Suprapubic skin (tissue), 4 donors: ENCODE measurements at regions not wholly inside any gene's neighbourhood (a gene's known extent, or its start where the extent isn't known, plus 50 kb on each side); places are given as distances from the start of the nearest gene placed in this dataset.

Experiments
- DNase-seq, 2 donors: peaks; one replicate each; pipeline ENCODE4 v3.0.0-alpha.2; 2019; ENCODE audit warnings: low spot score in 2 of 2
- H3K27ac ChIP-seq: fragments of 200-600 bp; sonication (generic); one replicate; pipeline ENCODE4 v1.5.1; 2019
- H3K27me3 ChIP-seq: fragments of 200-600 bp; sonication (generic); one replicate; pipeline ENCODE4 v1.5.1; 2019
- H3K36me3 ChIP-seq: fragments of 200-600 bp; sonication (generic); one replicate; pipeline ENCODE4 v1.5.1; 2019
- H3K4me1 ChIP-seq: fragments of 200-600 bp; sonication (generic); one replicate; pipeline ENCODE4 v1.5.1; 2019
- H3K4me3 ChIP-seq: fragments of 200-600 bp; sonication (generic); one replicate; pipeline ENCODE4 v1.5.1; 2019; ENCODE audit warnings: mild to moderate bottlenecking
- H3K9me3 ChIP-seq: fragments of 200-600 bp; sonication (generic); one replicate; pipeline ENCODE4 v1.5.1; 2019
- EP300 ChIP-seq: sonication (generic); formaldehyde crosslinking; IDR thresholded peaks from one replicate; pipeline ENCODE4 v1.6.1; 2017; ENCODE audit warnings: antibody characterized with exemption
- POLR2A ChIP-seq, 2 donors: fragments of 450-650 bp; IDR thresholded peaks; one replicate each; pipeline ENCODE4 v1.6.1; 2017; ENCODE audit warnings: antibody characterized with exemption in 2 of 2, mild to moderate bottlenecking in 2 of 2, moderate library complexity in 2 of 2
- POLR2AphosphoS5 ChIP-seq, 3 donors: sonication (generic); formaldehyde crosslinking; IDR thresholded peaks; one replicate each; pipeline ENCODE4 v1.6.1; 2017; ENCODE audit warnings: antibody characterized with exemption in 3 of 3
- WGBS: methylation state at CpG from one replicate; pipeline ENCODE4 v1.1.5; 2018; 5-methylcytosine and 5-hydroxymethylcytosine counted together
- TF ChIP-seq, protein P1 (sequence below), 2 donors: fragments of 200-600 bp in 1 of 2; fragments of 450-650 bp in 1 of 2; sonication (generic) in 1 of 2; IDR thresholded peaks; one replicate each; pipeline ENCODE4 v1.5.1; 2016 to 2019; ENCODE audit warnings: antibody characterized with exemption in 2 of 2, mild to moderate bottlenecking in 1 of 2, moderate library complexity in 1 of 2

- TF ChIP-seq, protein P1, sequence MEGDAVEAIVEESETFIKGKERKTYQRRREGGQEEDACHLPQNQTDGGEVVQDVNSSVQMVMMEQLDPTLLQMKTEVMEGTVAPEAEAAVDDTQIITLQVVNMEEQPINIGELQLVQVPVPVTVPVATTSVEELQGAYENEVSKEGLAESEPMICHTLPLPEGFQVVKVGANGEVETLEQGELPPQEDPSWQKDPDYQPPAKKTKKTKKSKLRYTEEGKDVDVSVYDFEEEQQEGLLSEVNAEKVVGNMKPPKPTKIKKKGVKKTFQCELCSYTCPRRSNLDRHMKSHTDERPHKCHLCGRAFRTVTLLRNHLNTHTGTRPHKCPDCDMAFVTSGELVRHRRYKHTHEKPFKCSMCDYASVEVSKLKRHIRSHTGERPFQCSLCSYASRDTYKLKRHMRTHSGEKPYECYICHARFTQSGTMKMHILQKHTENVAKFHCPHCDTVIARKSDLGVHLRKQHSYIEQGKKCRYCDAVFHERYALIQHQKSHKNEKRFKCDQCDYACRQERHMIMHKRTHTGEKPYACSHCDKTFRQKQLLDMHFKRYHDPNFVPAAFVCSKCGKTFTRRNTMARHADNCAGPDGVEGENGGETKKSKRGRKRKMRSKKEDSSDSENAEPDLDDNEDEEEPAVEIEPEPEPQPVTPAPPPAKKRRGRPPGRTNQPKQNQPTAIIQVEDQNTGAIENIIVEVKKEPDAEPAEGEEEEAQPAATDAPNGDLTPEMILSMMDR (IDR thresholded peaks at IDR 0.05): no peak
- TF ChIP-seq EP300 (no peak), POLR2AphosphoS5 (IDR thresholded peaks at IDR 0.05) (no peak), POLR2A (IDR thresholded peaks at IDR 0.05) (no peak)
- Histone ChIP-seq H3K27ac (no peak overlapping the region), H3K4me1 (no peaks in the 10 kb centered on the region), H3K27me3 (peaks cover 3% of the 10 kb centered on the region), H3K4me3 (no peak overlapping the region), H3K36me3 (no peaks in the 10 kb centered on the region), H3K9me3 (no peaks in the 10 kb centered on the region)
- 73% methylated on average over 6 of the region's 6 CpGs for WGBS
- no peak for DNase-seq
Observed at GRCh38 chr20:60371384-60371783, 413.2 kb downstream of the CDH26 start.

- TF ChIP-seq, protein P1 (IDR thresholded peaks at IDR 0.05): no peak
- TF ChIP-seq POLR2AphosphoS5 (IDR thresholded peaks at IDR 0.05): no peak
- no peak for TF ChIP-seq EP300
- no peak for TF ChIP-seq POLR2A (IDR thresholded peaks at IDR 0.05)
- WGBS: 64% methylated on average over 1 of the region's 1 CpG
Observed at GRCh38 chr20:60372275-60372674, 414.1 kb downstream of the CDH26 start.

DNA sequence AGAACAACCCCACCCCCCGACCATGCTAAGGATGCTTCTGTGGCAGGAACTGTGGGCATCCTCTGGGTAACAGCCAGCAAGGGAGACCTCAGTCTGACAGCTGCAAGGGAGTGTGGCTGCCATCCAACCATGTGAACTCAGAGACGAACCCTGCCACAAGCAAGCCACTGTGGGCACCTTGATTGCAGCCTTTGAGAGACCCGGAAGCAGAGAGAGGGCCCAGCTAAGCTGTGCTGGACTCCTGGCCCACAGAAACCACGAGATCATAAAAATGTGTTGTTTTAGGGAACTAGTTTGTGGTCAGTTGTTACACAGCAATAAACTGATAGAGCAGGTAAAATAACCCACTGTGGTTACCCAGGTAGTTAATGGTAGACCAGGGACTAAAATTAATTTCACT, 414.6 kb downstream of the CDH26 start:
- Histone ChIP-seq H3K4me1 (no peaks in the 10 kb centered on the region), H3K9me3 (no peaks in the 10 kb centered on the region), H3K27me3 (no peaks in the 10 kb centered on the region), H3K4me3 (no peak overlapping the region), H3K36me3 (no peaks in the 10 kb centered on the region), H3K27ac (no peak overlapping the region)
- WGBS: 52% methylated on average over 3 of the region's 4 CpGs
- TF ChIP-seq, protein P1 (IDR thresholded peaks at IDR 0.05): no peak
- no peak for TF ChIP-seq POLR2A (IDR thresholded peaks at IDR 0.05)
- no peak for TF ChIP-seq POLR2AphosphoS5 (IDR thresholded peaks at IDR 0.05)
- TF ChIP-seq EP300: no peak
- DNase-seq: no peak

More at GRCh38 chr20:60372275-60372674, 414.1 kb downstream of the CDH26 start:
- H3K27ac ChIP-seq: no peak overlapping the region
- no peaks in the 10 kb centered on the region for H3K27me3 ChIP-seq
- no peak for DNase-seq
- H3K36me3 ChIP-seq: no peaks in the 10 kb centered on the region
- H3K4me3 ChIP-seq: no peak overlapping the region
- no peaks in the 10 kb centered on the region for H3K4me1 ChIP-seq
- no peaks in the 10 kb centered on the region for H3K9me3 ChIP-seq

DNA sequence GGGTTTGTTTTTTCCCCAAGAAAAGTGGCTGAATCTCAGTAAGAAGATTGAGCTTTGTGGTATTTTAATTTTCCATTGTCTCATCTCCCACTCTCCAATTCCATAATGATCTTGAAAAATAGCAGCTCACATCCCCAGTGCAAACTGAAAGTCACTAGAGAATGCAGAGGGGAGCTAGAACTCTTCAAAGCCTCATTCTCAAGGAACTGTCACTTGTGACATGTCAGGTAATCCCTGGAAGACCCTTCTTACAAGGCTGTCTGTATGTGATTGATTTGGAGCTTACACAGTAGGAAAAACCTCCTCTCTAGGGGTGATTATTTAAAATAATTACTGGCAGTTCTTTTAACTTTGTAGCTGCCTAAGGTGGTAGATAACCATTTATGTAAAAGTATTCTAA, 420.4 kb downstream of the CDH26 start:
- TF ChIP-seq EP300 (no peak), POLR2AphosphoS5 (IDR thresholded peaks at IDR 0.05) (no peak), POLR2A (IDR thresholded peaks at IDR 0.05) (no peak)
- TF ChIP-seq, protein P1 (IDR thresholded peaks at IDR 0.05): no peak
- no peaks in the 10 kb centered on the region for H3K36me3 ChIP-seq
- no peaks in the 10 kb centered on the region for H3K4me1 ChIP-seq
- H3K4me3 ChIP-seq: no peak overlapping the region
- H3K27me3 ChIP-seq: no peaks in the 10 kb centered on the region
- no peaks in the 10 kb centered on the region for H3K9me3 ChIP-seq
- DNase-seq: no peak
- H3K27ac ChIP-seq: no peak overlapping the region

GRCh38 chr20:60381643-60382400, 423.6 kb downstream of the CDH26 start:
- WGBS: 68% methylated on average over 3 of the region's 3 CpGs
- Histone ChIP-seq H3K27ac (no peak overlapping the region), H3K4me3 (no peak overlapping the region), H3K27me3 (no peaks in the 10 kb centered on the region), H3K4me1 (no peaks in the 10 kb centered on the region), H3K9me3 (no peaks in the 10 kb centered on the region), H3K36me3 (no peaks in the 10 kb centered on the region)
- no peak for DNase-seq
- TF ChIP-seq EP300: no peak
- no peak for TF ChIP-seq POLR2A (IDR thresholded peaks at IDR 0.05)
- no peak for TF ChIP-seq POLR2AphosphoS5 (IDR thresholded peaks at IDR 0.05)
- TF ChIP-seq, protein P1 (IDR thresholded peaks at IDR 0.05): no peak
